HEK293T (cell line): ENCODE measurements at regions not wholly inside any gene's neighbourhood (a gene's known extent, or its start where the extent isn't known, plus 50 kb on each side); places are given as distances from the start of the nearest gene placed in this dataset.

Experiments used
- BHLHE40 ChIP-seq: fragments of 450-650 bp; IDR thresholded peaks from 2 replicates; pipeline ENCODE4 v1.6.1; 2016; ENCODE audit warnings: mild to moderate bottlenecking, moderate library complexity, borderline replicate concordance
- ELF4 ChIP-seq: fragments of 450-650 bp; IDR thresholded peaks from 2 replicates; pipeline ENCODE4 v1.6.1; 2017; ENCODE audit warnings: antibody characterized with exemption
- FOXK2 ChIP-seq: fragments of 450-650 bp; IDR thresholded peaks from 2 replicates; pipeline ENCODE4 v1.6.1; 2016; ENCODE audit warnings: mild to moderate bottlenecking
- NFRKB ChIP-seq: fragments of 450-650 bp; IDR thresholded peaks from 2 replicates; pipeline ENCODE4 v1.6.1; 2016; ENCODE audit warnings: mild to moderate bottlenecking, moderate library complexity
- SP1 ChIP-seq: fragments of 450-650 bp; IDR thresholded peaks from 2 replicates; pipeline ENCODE4 v1.6.1; 2017
- TARDBP ChIP-seq: fragments of 450-650 bp; IDR thresholded peaks from 2 replicates; pipeline ENCODE4 v1.6.1; 2016
- ZNF384 ChIP-seq: fragments of 450-650 bp; IDR thresholded peaks from 2 replicates; pipeline ENCODE4 v1.6.1; 2016
- TF ChIP-seq, protein P1 (sequence below): fragments of 450-650 bp; IDR thresholded peaks from 2 replicates; pipeline ENCODE4 v1.6.1; 2016

DNA sequence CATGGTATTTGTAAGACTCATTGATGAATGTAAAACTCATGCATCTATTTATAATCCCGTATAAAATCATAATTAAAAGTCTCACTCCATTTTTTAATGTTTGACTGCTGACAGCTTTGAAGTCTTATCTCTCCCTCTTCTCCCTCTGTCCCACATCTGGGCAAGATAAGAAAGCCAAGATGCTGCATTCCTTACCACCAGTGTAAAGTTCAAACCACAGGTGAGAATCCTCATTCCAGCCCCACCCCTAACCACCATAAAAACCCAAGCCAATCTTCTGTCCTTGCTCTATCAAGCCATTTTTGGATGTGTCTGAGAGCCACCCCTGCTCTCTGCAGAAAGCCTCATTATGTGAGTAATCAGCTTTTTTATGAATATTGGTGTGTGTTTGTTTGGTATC, 59.3 kb upstream of the MAGED1 start:
- TF ChIP-seq ZNF384 = no peak
- TF ChIP-seq SP1 = no peak
- TF ChIP-seq FOXK2 = no peak
- TF ChIP-seq NFRKB = no peak
- no peak for TF ChIP-seq BHLHE40
- TF ChIP-seq, protein P1, sequence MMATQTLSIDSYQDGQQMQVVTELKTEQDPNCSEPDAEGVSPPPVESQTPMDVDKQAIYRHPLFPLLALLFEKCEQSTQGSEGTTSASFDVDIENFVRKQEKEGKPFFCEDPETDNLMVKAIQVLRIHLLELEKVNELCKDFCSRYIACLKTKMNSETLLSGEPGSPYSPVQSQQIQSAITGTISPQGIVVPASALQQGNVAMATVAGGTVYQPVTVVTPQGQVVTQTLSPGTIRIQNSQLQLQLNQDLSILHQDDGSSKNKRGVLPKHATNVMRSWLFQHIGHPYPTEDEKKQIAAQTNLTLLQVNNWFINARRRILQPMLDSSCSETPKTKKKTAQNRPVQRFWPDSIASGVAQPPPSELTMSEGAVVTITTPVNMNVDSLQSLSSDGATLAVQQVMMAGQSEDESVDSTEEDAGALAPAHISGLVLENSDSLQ = no peak
- TF ChIP-seq ELF4 = no peak
- no peak for TF ChIP-seq TARDBP
